GM12891 (cell line): ENCODE measurements at regions not wholly inside any gene's neighbourhood (a gene's known extent, or its start where the extent isn't known, plus 50 kb on each side); places are given as distances from the start of the nearest gene placed in this dataset.
A peak's percentile ranks its signal among the peaks of the same experiment; 100 is the strongest.

Experiments
- DNase-seq: peaks from one replicate; pipeline ENCODE4 v3.0.0; 2011; ENCODE audit warnings: low spot score; ENCODE audit not compliant: insufficient read length
- FAIRE-seq: peaks from 2 replicates; lab custom pipeline; 2011; peaks lifted over from hg19 to GRCh38; lab: Jason Lieb, UNC
- PAX5 ChIP-seq: IDR thresholded peaks from 2 replicates; pipeline ENCODE4 v1.6.1; 2011; ENCODE audit warnings: low read length, moderate library complexity, mild to moderate bottlenecking; ENCODE audit not compliant: insufficient read depth, severe bottlenecking
- POLR2A ChIP-seq: IDR thresholded peaks from 2 replicates; pipeline ENCODE4 v1.6.1; 2011; ENCODE audit warnings: low read depth, low read length, control low read depth
- POLR2AphosphoS5 ChIP-seq: IDR thresholded peaks from 2 replicates; pipeline ENCODE4 v1.6.1; 2011; ENCODE audit warnings: low read depth, low read length, control low read depth
- POU2F2 ChIP-seq: IDR thresholded peaks from 2 replicates; pipeline ENCODE4 v1.6.1; 2011; ENCODE audit warnings: low read depth, mild to moderate bottlenecking, control low read depth, low read length, moderate library complexity
- SPI1 ChIP-seq: IDR thresholded peaks from 2 replicates; pipeline ENCODE4 v1.6.1; 2011; ENCODE audit warnings: low read depth, low read length, control low read depth
- TAF1 ChIP-seq: IDR thresholded peaks from 2 replicates; pipeline ENCODE4 v1.6.1; 2011; ENCODE audit warnings: low read depth, low read length, control low read depth

DNA sequence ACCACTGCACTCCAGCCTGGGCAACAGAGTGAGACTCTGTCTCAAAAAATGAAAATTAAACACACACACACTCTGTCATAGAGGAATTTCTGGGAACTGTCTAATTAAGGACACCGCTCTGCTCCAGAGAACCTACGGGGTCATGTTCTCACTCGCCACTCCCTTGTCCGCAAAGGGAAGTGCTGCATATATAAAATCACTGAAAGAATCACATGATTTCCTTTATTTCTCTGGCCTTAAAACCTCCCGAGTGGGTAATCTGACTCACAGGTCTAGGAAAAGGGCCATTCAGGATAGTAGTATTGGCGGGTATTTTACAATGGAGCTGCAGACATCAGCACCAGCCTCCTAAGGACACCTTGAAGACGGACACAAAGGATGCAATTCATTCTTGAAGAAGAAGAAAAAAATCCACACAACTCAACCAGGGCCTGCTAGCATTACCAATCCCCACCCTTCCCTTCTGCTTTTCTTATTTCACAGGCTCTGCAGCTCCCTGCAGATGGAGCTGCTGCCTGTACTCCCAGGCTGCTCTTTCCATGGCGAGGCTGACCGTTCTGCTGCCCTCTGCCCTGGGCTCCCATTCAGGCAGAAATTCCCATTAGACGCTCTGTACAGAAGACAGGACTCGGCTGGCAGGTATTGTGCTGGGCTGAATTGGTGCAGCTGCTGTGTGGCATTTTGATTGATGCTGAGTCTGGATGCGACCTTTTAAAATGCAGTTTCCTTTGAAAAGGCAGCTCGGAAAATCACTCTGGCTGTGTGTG, 53.3 kb upstream of the FAM89A start:
- FAIRE-seq (no peak), DNase-seq (no peak)
- TF ChIP-seq POLR2A (no peak), POLR2AphosphoS5 (no peak), TAF1 (no peak), PAX5 (no peak), SPI1 (no peak), POU2F2 (no peak)

DNA sequence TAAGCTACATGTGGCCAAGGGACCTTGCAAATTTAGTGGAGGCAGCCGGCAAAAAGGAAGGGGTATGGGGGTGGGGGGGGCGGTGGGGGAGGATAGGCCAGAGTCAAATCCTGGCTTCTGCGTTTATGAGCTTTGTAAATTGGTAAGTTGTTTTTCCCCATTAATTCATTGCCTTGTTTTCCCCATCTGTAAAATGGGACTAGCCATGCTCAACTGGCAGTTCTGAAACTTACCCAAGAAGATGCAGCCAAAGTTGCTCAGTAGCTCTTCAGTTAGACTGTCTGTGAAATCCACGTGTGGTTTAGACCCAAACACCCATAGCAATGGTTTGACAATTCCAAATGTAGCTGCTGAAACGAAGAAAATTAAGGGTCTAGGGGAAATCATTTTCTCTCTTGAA, 52.3 kb upstream of the FAM89A start:
- no peak for DNase-seq
- no peak for TF ChIP-seq POLR2A
- TF ChIP-seq PAX5: no peak
- TF ChIP-seq POU2F2: no peak
- no peak for TF ChIP-seq SPI1
- no peak for TF ChIP-seq TAF1
- no peak for TF ChIP-seq POLR2AphosphoS5
- no peak for FAIRE-seq

DNA sequence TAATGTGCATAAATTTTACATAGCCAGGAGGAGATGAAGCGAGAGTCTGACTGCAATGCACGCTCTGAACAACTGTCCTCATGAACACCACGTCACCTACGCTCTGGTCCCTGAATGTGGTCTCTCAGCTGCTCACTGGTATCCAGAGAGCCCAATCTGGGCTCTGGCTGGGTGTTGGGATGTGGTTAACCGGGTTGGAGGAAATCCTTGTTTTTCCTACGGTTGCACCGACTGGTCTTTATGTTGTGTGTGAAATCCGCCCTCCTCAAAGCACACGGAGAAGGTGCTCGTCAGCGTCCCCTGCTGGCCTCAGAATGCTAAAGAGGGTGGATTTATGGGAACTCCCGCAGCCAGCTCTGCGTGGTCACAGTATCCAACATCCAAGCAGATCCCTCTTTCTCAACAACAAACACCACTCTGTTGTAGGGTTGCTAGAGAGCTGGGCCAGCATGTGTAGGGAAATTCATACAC, 51.8 kb upstream of the FAM89A start:
- DNase-seq: no peak
- FAIRE-seq: peak; percentile 55
- TF ChIP-seq POLR2A: no peak
- no peak for TF ChIP-seq TAF1
- no peak for TF ChIP-seq PAX5
- no peak for TF ChIP-seq POU2F2
- no peak for TF ChIP-seq POLR2AphosphoS5
- no peak for TF ChIP-seq SPI1

GRCh38 chr1:231091415-231091814, 51.4 kb upstream of the FAM89A start:
- TF ChIP-seq PAX5: no peak
- TF ChIP-seq POU2F2: no peak
- no peak for TF ChIP-seq TAF1
- TF ChIP-seq POLR2AphosphoS5: no peak
- TF ChIP-seq SPI1: no peak
- no peak for TF ChIP-seq POLR2A
- FAIRE-seq: no peak
- no peak for DNase-seq
